NCI-H2081 treated with DMSO at 0.1 percent for 48 hours (cell line): ENCODE measurements at regions not wholly inside any gene's neighbourhood (a gene's known extent, or its start where the extent isn't known, plus 50 kb on each side); places are given as distances from the start of the nearest gene placed in this dataset.
"Not testable (repeated sequence)": the region's sequence is repeated elsewhere in the genome, so short reads cannot be mapped to it uniquely, and the experiment has no call there.

Experiments used
- DNase-seq: peaks from one replicate; lab custom pipeline; 2025; lab: John Stamatoyannopoulos, UW

DNA sequence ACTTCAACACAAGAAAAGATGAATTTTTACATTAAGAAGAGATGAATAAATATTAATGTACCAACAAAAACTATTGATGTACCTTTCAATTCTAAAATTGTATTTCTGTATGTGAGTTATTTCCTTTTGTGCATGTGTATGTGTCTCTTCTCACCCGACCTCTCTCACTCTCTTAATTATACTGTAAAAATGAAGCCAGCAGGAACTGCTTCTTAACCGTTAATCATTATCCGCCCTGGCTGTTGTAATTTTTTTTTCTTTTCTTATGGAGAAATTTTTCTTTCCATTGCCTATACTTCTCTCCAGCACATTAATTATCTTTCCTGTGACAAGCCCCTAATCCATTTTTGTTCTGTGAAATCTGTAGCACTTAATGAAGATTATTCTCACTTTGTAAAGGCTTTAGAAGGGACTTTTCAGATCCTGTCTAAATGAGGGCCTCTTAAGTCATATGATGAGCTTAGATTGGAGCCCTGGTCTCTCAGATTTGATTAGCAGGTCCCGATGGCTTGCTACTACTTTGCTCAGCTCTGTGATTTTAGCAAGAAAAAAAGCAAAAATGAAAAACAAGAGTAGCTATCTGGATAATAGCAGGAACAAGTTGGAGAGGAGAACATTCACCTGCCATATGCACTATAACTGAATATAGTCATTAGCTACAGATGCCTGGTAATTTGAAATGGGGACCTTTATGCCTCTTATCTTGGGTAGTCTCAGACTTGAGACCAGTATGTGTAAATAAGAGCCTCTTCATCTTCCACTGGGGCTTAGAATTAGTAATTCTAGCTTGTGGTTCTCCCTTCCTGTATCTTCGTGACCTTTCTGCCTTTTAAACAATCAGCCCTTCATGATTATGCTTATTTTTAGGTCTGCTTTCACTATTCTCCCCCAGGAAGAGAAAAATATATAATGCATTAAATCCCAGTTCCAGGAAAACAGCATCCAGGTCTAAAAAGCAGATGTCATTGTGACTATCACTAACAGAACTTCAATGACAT is 80.0 kb upstream of the COL1A2 start:
- no peak for DNase-seq

DNA sequence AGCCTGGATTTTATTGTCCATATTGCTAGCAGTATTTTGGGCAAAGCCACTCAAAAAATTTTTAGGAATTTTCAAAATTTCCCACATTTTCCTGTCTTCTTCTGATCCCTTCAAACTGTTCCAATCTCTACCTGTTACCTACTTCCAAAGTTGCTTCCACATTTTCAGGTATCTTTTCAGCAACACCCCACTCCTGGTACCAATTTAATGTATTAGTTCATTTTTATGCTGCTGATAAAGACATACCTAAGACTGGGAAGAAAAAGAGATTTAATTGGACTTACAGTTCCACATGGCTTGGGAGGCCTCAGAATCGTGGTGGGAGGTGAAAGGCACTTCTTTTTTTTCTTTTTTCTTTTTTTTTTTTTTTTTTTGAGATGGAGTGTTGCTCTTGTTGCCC is 73.6 kb upstream of the COL1A2 start:
- not testable (repeated sequence) for DNase-seq

DNA sequence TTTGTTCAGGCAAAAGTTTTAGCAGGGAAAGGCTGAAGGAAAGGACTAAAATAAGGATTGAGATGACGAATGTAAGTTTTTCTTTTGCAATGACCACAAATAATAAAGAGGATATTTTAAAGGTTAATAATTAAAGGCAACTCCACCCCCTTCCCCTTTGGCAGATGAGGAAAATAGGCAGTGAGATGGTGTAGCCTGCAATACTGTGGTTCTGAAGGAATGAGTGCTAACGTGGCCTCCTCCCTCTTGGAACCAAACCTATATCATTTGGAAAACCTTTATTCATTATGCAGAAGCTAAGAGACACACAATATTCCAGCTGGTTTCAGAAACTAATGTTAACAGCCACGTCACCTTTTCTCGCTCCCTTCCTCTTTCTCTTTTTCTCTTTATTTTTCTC is 70.9 kb upstream of the COL1A2 start:
- no peak for DNase-seq

DNA sequence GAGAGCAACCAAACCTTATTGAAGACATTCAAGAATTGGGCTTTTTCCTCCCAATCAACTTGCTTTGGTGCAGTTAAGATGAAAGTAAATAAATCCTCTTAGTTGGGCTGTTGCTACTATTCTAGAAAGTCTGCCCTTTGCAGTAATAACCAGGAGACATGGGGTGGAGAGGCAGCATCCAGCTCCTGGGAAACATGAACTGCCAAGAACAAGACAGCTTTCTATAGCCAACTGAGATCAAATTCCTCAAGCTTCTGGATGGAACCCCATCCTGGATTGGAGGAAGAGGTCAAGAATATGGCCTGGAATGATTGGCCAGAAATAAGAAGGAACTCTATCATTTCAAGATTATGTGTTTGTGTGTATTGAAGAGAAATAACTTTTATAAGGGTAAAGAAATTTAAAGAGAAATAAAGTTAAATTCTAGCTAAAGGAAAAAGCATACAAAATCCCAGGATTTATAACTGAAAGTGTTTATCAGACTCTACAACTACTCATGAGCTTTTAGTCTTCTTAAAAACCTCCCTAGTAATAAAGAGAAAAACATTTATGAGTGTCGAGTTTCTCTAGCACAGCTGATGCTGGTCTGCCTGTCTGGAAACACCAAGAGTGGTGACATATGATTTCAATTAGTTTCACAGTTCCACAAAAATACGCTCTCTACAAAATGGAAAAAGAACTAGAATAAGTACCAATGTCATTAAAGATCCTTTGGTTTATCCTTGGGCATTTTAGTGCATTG is 70.1 kb upstream of the COL1A2 start:
- DNase-seq = no peak

DNA sequence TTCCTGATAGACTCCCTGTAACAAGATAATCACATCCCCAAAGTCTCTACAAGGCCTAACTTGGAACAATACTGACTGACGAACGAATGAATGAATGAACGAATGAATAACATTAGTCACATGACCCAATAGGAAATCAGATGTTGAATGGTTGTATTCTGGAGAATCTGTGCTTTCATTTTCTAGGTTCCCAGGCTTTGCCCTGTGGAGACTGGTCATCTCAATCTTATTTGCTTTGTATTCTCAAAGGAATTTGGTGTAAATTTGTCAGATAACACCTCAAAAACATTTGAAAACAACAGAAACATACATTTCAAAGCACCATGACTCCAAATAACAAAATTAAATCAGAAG is 69.6 kb upstream of the COL1A2 start:
- DNase-seq = no peak

DNA sequence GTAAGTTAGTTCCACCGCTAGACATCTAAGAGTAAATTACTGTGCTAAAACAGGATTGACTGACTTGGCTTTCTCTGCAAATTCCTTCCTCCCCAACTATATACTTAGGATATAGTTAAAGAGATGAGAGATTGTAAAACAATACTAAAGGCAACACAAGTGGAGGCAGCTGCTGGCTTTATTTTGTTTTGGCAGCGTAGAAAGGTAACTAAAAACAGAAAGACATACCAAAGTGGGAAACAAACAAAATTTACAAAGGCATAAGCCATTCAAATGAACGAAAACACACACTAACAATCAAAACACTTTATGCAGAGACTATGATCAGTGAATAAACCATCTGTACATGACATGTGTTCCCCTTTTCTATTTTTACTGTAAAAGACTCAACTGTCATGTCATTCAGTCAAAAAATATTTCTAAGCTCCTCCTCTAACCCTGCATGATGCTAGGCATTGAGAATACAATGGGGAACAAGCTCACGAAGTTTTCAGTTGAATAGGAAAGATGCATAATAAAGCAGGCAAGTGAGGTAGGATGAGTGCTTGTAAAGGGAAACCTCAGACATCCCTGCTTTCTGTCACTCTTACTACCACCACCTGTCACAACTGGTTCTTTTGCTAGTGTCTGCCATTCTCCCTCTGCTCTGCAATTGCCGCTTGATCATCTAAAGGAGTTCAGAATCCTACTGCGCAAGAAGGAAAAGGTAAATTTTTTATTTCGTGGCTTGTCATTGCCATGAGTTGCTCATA is 64.2 kb upstream of the COL1A2 start:
- DNase-seq = no peak

DNA sequence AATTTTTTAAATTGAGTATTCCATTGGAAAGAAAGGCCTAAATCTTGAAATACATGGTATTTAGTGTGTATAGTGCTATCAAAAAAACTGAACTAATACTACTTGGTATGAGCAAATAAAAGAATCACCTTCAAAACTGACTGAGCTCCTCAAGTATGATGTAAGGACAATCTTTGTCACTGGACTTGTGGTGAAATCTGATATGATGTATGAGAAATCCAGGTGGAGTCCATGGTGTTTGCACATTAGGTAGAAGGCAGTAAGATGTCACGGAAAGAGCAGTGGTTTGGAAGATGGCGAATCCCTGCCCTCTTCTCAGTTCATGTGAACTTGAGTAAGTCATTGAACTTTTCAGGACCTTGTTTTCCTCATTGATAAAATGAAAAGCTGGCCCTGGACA is 62.1 kb upstream of the COL1A2 start:
- no peak for DNase-seq

DNA sequence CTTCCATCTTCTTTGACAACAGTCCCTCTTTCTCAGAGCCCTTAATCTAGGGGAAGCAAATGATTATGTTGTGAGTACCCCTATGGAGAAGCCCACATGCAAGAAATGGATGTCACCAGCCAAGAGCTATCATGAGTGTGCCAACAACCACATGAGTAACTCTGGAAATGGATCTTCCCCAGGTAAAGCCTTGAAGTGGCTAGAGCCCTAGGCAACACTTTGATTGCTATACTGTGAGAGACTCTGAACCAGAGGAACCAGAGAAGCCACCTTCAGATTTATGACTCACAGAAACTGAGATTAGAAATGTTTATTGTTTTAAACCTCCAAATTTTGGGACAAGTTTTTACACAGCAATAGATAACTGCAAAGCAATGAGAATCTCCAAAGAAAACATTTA is 60.9 kb upstream of the COL1A2 start:
- no peak for DNase-seq

DNA sequence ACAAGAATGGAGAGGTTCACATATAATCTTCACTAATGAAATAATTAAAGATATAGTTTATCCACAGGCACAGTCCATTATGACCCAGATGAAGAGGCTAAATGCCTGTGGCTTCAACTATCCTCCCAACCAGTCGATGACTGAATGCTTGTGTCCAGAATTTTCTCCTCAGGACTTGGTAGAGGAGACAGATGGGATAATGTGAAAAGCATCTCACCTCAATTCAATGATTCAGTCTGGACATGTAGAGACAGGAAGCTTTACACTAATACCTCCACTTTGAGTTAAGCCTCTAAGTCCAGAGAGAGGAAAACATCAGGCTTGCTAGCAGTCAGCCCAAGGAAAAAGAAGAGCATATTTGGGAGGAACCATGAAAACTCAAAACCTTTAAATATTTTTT is 59.1 kb upstream of the COL1A2 start:
- no peak for DNase-seq

DNA sequence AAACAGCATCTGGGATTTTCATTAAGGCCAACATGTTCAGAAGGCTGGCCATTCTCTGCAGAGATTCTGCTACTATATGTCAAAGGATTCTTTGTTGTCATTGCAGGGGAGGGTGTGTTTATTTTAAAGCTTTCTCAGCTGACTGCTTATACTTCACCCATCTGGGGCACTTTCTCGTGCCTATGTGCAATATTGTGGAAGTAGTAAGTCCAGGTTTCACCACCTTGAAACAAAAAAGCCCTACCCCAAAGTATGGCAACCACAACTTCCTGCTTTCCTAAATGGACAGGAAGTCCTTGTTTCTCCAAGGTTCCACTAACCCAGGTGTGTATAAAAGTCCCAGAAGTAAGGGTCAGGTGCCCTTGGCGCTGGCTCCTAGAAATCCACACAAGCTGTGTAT is 58.7 kb upstream of the COL1A2 start:
- no peak for DNase-seq

DNA sequence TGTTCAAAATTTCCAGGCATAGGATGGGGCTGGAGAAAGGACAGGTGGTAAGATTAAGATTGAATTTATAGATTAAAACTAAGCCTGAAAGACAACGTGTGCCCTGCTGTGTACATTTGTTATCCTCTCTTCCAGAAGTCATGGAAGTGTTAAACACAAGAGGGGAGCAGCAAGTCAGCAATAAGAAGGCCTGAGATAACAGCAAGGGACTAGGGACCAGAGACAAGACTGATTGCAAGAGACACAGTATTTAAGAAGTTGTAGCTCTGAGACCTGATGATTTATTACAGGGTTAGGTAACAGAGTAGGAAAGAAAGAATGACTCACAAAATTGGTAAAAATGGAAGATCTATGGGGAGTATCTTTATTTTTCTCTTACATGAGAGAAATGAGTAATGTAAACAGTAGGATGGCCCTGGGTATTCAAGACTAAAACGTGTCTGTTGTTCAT is 55.7 kb upstream of the COL1A2 start:
- no peak for DNase-seq

DNA sequence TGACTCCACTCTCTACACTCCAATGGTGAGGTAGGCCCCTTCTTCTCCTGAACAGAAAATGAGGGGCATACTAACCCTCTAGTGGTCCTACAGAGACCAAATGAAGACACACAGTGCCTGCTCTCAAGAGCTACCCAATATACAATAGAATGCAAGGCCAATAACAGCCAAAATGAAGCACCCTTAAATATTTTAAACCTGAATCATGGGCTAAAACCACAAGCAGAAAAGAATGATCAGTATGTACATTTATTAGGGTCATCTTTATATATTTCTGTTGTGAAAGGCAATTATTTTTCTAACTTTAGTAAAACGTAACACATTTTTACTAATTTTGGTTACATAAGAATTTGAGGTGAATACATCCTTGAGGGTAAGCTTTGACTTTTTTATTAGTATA is 49.9 kb upstream of the COL1A2 start:
- no peak for DNase-seq
